GM19452 (cell line): ENCODE measurements at regions not wholly inside any gene's neighbourhood (a gene's known extent, or its start where the extent isn't known, plus 50 kb on each side); places are given as distances from the start of the nearest gene placed in this dataset.
"Not testable (repeated sequence)": the region's sequence is repeated elsewhere in the genome, so short reads cannot be mapped to it uniquely, and the experiment has no call there.

ENCODE experiments used
- ATAC-seq: cut with Tn5 transposase; IDR thresholded peaks from one replicate; pipeline ENCODE4 v1.9.1; 2021; ENCODE audit not compliant: unreplicated experiment

GRCh38 chr15:20104551-20104950 is 437.0 kb downstream of the GOLGA6L6 start:
- not testable (repeated sequence) for ATAC-seq

GRCh38 chr15:20102862-20103261 is 438.7 kb downstream of the GOLGA6L6 start:
- not testable (repeated sequence) for ATAC-seq

DNA sequence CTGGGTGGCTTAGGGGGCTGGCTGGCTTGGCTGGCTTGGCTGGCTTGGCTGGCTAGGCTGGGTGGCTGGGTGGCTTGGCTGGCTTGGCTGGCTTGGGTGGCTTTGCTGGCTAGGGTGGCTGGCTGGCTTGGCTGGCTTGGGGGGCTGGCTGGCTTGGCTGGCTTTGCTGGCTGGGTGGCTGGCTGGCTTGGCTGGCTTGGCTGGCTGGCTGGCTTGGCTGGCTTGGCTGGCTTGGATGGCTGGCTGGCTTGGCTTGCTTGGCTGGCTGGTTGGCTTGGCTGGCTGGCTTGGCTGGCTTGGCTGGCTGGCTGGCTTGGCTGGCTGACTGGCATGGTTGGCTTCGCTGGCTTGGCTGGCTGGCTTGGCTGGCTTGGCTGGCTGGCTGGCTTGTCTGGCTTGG is 439.4 kb downstream of the GOLGA6L6 start:
- not testable (repeated sequence) for ATAC-seq

- ATAC-seq, result not testable (repeated sequence)
Measured at GRCh38 chr15:20101281-20101680, 440.3 kb downstream of the GOLGA6L6 start.

- ATAC-seq, result not testable (repeated sequence)
Measured at GRCh38 chr15:20100604-20101270, 440.9 kb downstream of the GOLGA6L6 start.

DNA sequence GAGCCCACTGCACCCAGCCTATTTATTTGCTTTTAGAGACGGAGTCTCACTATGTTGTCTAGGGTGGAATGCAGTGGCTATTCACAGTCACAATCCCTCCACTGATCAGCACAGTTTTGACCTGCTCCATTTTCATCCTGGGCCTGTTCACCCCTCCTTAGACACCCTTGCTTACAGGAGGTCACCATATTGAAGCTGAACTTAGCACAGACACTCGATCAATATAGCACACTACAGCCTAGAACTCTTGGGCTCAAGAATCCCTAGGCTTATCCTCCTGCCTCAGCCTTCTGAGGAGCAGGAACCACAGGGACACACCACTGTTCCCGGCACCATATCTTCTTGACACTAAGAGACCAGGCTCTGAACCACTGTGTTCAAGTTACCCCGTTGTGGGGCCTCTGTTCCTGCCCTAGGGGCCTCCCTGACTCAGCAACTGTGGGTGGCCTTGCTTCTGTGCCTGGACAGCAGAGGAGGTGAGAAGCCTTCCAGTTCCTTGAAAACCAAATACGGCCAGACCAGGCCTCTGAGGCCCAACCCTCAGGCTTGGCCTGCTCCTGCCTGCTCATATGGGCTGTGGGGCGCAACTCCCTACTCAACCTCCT is 445.8 kb downstream of the GOLGA6L6 start:
- ATAC-seq, result not testable (repeated sequence)

- not testable (repeated sequence) for ATAC-seq
Measured at GRCh38 chr15:20089541-20089940, 452.1 kb downstream of the GOLGA6L6 start.

GRCh38 chr15:20084026-20084425 is 457.6 kb downstream of the GOLGA6L6 start:
- ATAC-seq, result not testable (repeated sequence)

- ATAC-seq, result not testable (repeated sequence)
Measured at GRCh38 chr15:20074082-20074481, 467.5 kb downstream of the GOLGA6L6 start.

GRCh38 chr15:20069043-20069442 is 472.6 kb downstream of the GOLGA6L6 start:
- ATAC-seq, result not testable (repeated sequence)

DNA sequence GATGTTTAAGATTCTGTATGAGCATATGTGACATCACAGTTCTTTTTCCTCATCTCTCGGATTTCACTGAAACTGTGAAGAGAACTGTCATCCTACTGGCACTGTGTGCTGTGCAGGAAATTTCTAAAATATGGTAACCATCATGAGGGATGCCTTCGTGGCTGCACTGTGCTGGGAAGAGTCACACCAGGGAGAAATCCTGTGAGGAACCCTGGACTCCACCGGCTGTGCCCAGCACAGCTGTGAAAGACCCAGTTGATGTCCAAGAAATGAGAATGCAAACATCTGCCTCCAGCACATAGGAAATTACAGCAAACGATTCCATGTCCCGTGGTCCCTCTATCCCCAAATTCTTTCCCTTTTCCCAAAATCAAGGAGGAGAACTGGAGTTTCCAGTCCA is 475.4 kb downstream of the GOLGA6L6 start:
- ATAC-seq, result not testable (repeated sequence)

DNA sequence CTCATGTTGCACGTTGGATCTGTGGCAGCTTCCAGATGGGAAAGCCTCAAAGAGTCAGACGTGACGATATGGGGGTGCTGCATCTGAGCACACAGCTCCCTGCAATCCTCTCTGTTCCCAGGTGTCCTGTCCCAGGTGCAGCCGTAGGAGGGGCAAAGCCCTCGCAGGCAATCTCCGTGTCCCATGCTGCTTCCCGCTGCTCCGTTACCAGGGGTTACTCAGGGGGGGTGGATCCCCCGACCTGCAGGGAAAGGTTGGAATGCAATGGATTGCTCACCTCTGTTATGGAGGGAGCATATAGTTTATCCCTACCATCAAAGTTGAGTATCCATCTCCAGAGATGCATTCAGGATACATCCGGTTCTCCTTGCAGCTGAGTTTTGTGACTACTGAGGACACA is 476.1 kb downstream of the GOLGA6L6 start:
- ATAC-seq, result not testable (repeated sequence)

- not testable (repeated sequence) for ATAC-seq
Measured at GRCh38 chr15:20063167-20063566, 478.4 kb downstream of the GOLGA6L6 start.

DNA sequence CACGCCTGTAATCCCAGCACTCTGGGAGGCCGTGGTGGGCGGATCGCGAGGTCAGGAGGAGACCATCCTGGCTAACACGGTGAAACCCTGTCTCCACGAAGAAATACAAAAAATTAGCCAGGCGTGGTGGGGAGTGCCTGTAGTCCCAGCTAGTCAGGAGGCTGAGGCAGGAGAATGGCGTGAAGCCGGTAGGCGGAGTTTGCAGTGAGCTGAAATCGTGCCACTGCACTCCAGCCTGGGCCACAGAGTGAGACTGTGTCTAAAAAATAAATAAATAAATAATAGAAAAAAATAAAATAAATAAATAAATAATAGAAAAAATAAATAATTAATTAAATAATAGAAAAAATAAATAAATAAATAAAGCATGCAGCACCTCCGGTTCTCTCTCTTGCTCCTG is 480.8 kb downstream of the GOLGA6L6 start:
- ATAC-seq, result not testable (repeated sequence)

- not testable (repeated sequence) for ATAC-seq
Measured at GRCh38 chr15:20056871-20057270, 484.7 kb downstream of the GOLGA6L6 start.

DNA sequence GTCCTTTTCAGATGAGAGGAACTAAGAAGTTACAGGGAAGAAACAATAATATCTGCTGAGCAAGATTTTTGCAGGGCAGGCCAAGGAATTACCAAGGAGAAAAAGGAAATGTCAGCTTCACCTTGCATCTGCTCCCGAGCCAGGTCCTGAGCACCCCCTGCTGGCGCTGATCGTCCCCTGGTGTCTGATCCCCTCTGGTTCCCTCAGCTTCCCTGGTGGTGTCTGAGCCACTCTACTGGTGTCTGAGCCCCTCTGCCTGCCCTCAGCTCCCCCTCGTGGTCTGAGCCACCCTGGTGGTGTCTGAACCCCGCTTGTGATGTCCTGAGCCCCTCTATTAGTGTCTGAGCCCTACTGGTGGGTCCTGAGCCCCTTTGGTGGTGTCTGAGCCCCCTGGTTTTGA is 485.7 kb downstream of the GOLGA6L6 start:
- ATAC-seq, result not testable (repeated sequence)

- not testable (repeated sequence) for ATAC-seq
Measured at GRCh38 chr15:20048189-20048588, 493.4 kb downstream of the GOLGA6L6 start.

DNA sequence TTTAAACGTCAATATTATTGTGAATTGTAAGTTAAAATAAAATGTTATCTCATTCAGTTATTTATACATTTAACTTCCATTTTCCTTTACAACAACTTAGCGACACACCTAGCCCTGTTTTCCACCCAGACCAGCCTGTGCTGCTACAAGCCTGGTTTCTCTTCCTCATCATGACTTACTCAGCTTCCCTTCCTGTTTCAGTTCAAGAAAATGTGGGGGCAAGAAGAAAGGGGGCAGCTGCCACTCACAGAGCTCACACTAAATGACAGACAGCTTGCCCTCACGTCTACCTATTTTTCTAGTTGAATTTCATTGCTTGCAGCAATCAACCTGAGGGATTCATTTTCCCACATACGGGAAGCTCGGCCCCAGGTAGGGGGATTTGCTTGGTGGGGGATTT is 496.4 kb downstream of the GOLGA6L6 start:
- ATAC-seq, result not testable (repeated sequence)

- not testable (repeated sequence) for ATAC-seq
Measured at GRCh38 chr15:20040691-20041090, 500.9 kb downstream of the GOLGA6L6 start.

- ATAC-seq, result not testable (repeated sequence)
Measured at GRCh38 chr15:20025040-20025439, 516.6 kb downstream of the GOLGA6L6 start.

- not testable (repeated sequence) for ATAC-seq
Measured at GRCh38 chr15:20022349-20022748, 519.3 kb downstream of the GOLGA6L6 start.

GRCh38 chr15:20021351-20021750 is 520.2 kb downstream of the GOLGA6L6 start:
- ATAC-seq, result not testable (repeated sequence)
